PC-9 (cell line): ENCODE measurements at regions not wholly inside any gene's neighbourhood (a gene's known extent, or its start where the extent isn't known, plus 50 kb on each side); places are given as distances from the start of the nearest gene placed in this dataset.

ENCODE experiments used
- CTCF ChIP-seq: fragments of 200-600 bp; sonication (generic); conservative IDR thresholded peaks from 2 replicates; pipeline ENCODE4 v1.6.1; 2017; ENCODE audit warnings: mixed run types, antibody characterized with exemption, mild to moderate bottlenecking, moderate library complexity
- EZH2 ChIP-seq: fragments of 200-600 bp; sonication (generic); IDR thresholded peaks from 2 replicates; pipeline ENCODE4 v1.8.0; 2017; ENCODE audit warnings: antibody characterized with exemption, low read depth

GRCh38 chr5:35360671-35361070 lies 130.4 kb upstream of the PRLR start:
- TF ChIP-seq CTCF (no peak), EZH2 (no peak)
